Endodermal cell (in vitro differentiated cells): ENCODE measurements at regions not wholly inside any gene's neighbourhood (a gene's known extent, or its start where the extent isn't known, plus 50 kb on each side); places are given as distances from the start of the nearest gene placed in this dataset.

Experiments
- DNase-seq: peaks from one replicate; pipeline ENCODE4 v3.0.0-alpha.2; 2017
- H3K27ac ChIP-seq: 2 replicates; pipeline ENCODE4 v1.5.1; 2013; ENCODE audit warnings: mild to moderate bottlenecking, low read depth, low read length, moderate library complexity
- H3K27me3 ChIP-seq: 2 replicates; pipeline ENCODE4 v1.6.1; 2013; ENCODE audit warnings: mild to moderate bottlenecking, low read length, moderate library complexity; ENCODE audit not compliant: insufficient read depth, control insufficient read depth, poor library complexity, severe bottlenecking
- H3K36me3 ChIP-seq: 2 replicates; pipeline ENCODE4 v1.7.0; 2013; ENCODE audit warnings: mild to moderate bottlenecking, low read length, moderate library complexity; ENCODE audit not compliant: control insufficient read depth, insufficient read depth
- H3K4me1 ChIP-seq: one replicate; pipeline ENCODE4 v1.7.0; 2013; ENCODE audit warnings: low read length; ENCODE audit not compliant: control insufficient read depth, insufficient read depth
- H3K4me3 ChIP-seq: 2 replicates; pipeline ENCODE4 v1.5.1; 2013; ENCODE audit warnings: mild to moderate bottlenecking, low read length, moderate library complexity
- H3K9ac ChIP-seq: 2 replicates; pipeline ENCODE4 v1.6.1; 2013; ENCODE audit warnings: mild to moderate bottlenecking, low read length, moderate library complexity; ENCODE audit not compliant: poor library complexity, severe bottlenecking; ENCODE audit errors: extremely low read depth
- H3K9me3 ChIP-seq: 2 replicates; pipeline ENCODE4 v1.6.1; 2013; ENCODE audit warnings: mild to moderate bottlenecking, low read length, moderate library complexity; ENCODE audit not compliant: control insufficient read depth
- H3K27ac Mint-ChIP-seq: 2 replicates; pipeline ENCODE4 v1.8.0; 2020; ENCODE audit warnings: mixed read lengths
- H3K27me3 Mint-ChIP-seq: 2 replicates; pipeline ENCODE4 v1.8.0; 2021; ENCODE audit warnings: mild to moderate bottlenecking, mixed read lengths; ENCODE audit not compliant: insufficient read depth
- H3K36me3 Mint-ChIP-seq: 2 replicates; pipeline ENCODE4 v1.8.0; 2020; ENCODE audit warnings: low read depth, mixed read lengths
- H3K4me1 Mint-ChIP-seq: 2 replicates; pipeline ENCODE4 v1.8.0; 2020; ENCODE audit warnings: mixed read lengths
- H3K4me3 Mint-ChIP-seq: 2 replicates; pipeline ENCODE4 v1.8.0; 2020; ENCODE audit warnings: mild to moderate bottlenecking, moderate library complexity, mixed read lengths
- H3K9me3 Mint-ChIP-seq: 2 replicates; pipeline ENCODE4 v1.8.0; 2020; ENCODE audit warnings: mild to moderate bottlenecking, mixed read lengths
- CTCF ChIP-seq: fragments of 200-600 bp; sonication (generic); conservative IDR thresholded peaks from 2 replicates; pipeline ENCODE4 v1.5.0; 2021; ENCODE audit warnings: antibody characterized with exemption, mild to moderate bottlenecking
- WGBS, 2 experiments: methylation state at CpG; one replicate each; pipeline versions ENCODE4 v1.1.5 to v1.1.7; 2013; ENCODE audit warnings: missing lambda C conversion rate in 2 of 2, mixed read lengths in 1 of 2; ENCODE audit not compliant: insufficient coverage in 1 of 2, insufficient read length in 1 of 2; 5-methylcytosine and 5-hydroxymethylcytosine counted together

- no peak for DNase-seq
- WGBS, 2 experiments: 69 to 100% methylated on average over 2 to 7 of the region's 7 CpGs
- Mint-ChIP-seq H3K9me3 (peaks cover 2% of the 10 kb centered on the region), H3K27me3 (peaks cover 12% of the 10 kb centered on the region), H3K27ac (no peak overlapping the region), H3K36me3 (no peaks in the 10 kb centered on the region), H3K4me3 (no peak overlapping the region), H3K4me1 (no peaks in the 10 kb centered on the region)
- TF ChIP-seq CTCF: no peak
- H3K36me3 ChIP-seq: no peaks in the 10 kb centered on the region
- no peak overlapping the region for H3K4me3 ChIP-seq
- no peak overlapping the region for H3K9ac ChIP-seq
- H3K27me3 ChIP-seq: no peaks in the 10 kb centered on the region
- no peak overlapping the region for H3K27ac ChIP-seq
- peaks cover 9% of the 10 kb centered on the region for H3K9me3 ChIP-seq
- H3K4me1 ChIP-seq: no peaks in the 10 kb centered on the region
These were observed 188.2 kb downstream of the FNDC1 start for GRCh38 chr6:159357211-159357915.

DNA sequence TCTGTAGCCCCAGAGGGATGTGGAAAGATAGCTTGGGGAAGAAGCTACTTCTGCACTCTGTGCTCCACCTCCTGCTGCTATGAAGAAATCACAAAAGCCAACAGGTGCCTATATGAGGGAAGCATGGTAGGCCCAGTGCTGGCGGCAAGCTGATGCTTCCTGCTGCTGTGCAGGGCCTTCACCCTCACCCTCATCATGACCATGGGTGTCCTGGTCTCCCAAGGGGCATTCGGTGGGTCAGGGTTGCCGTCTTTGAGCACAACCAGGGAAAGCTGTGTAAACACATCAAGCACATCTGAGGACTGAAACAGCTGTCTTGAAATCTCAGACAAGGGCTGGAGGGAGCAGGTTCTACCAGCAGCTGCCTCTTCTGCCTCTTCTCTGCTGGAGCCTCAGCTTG is 184.0 kb downstream of the FNDC1 start:
- H3K27me3 ChIP-seq: no peaks in the 10 kb centered on the region
- H3K9me3 ChIP-seq: peaks cover 9% of the 10 kb centered on the region
- Mint-ChIP-seq H3K9me3 (no peaks in the 10 kb centered on the region), H3K4me1 (no peaks in the 10 kb centered on the region), H3K27ac (no peak overlapping the region), H3K36me3 (no peaks in the 10 kb centered on the region), H3K27me3 (peaks cover 10% of the 10 kb centered on the region), H3K4me3 (no peak overlapping the region)
- H3K9ac ChIP-seq: no peak overlapping the region
- 76 to 85% methylated on average over 2 to 3 of the region's 3 CpGs for WGBS, 2 experiments
- no peak for DNase-seq
- H3K27ac ChIP-seq: no peak overlapping the region
- no peaks in the 10 kb centered on the region for H3K4me1 ChIP-seq
- H3K36me3 ChIP-seq: no peaks in the 10 kb centered on the region
- no peak for TF ChIP-seq CTCF
- no peak overlapping the region for H3K4me3 ChIP-seq

GRCh38 chr6:159351707-159352106 is 182.5 kb downstream of the FNDC1 start:
- no peaks in the 10 kb centered on the region for H3K4me1 Mint-ChIP-seq
- Histone ChIP-seq H3K27ac (no peak overlapping the region), H3K27me3 (no peaks in the 10 kb centered on the region), H3K4me1 (no peaks in the 10 kb centered on the region), H3K36me3 (no peaks in the 10 kb centered on the region), H3K9ac (no peak overlapping the region), H3K4me3 (no peak overlapping the region), H3K9me3 (peaks cover 9% of the 10 kb centered on the region)
- H3K4me3 Mint-ChIP-seq: no peak overlapping the region
- H3K36me3 Mint-ChIP-seq: no peaks in the 10 kb centered on the region
- TF ChIP-seq CTCF: no peak
- H3K27me3 Mint-ChIP-seq: peaks cover 3% of the 10 kb centered on the region
- no peaks in the 10 kb centered on the region for H3K9me3 Mint-ChIP-seq
- no peak for DNase-seq
- no peak overlapping the region for H3K27ac Mint-ChIP-seq
